Endodermal cell (in vitro differentiated cells): ENCODE measurements at regions not wholly inside any gene's neighbourhood (a gene's known extent, or its start where the extent isn't known, plus 50 kb on each side); places are given as distances from the start of the nearest gene placed in this dataset.
"Not testable (repeated sequence)": the region's sequence is repeated elsewhere in the genome, so short reads cannot be mapped to it uniquely, and the experiment has no call there.

Source experiments
- DNase-seq: peaks from one replicate; pipeline ENCODE4 v3.0.0-alpha.2; 2017
- H3K27ac ChIP-seq: 2 replicates; pipeline ENCODE4 v1.5.1; 2013; ENCODE audit warnings: mild to moderate bottlenecking, low read depth, low read length, moderate library complexity
- H3K27me3 ChIP-seq: 2 replicates; pipeline ENCODE4 v1.6.1; 2013; ENCODE audit warnings: mild to moderate bottlenecking, low read length, moderate library complexity; ENCODE audit not compliant: insufficient read depth, control insufficient read depth, poor library complexity, severe bottlenecking
- H3K36me3 ChIP-seq: 2 replicates; pipeline ENCODE4 v1.7.0; 2013; ENCODE audit warnings: mild to moderate bottlenecking, low read length, moderate library complexity; ENCODE audit not compliant: control insufficient read depth, insufficient read depth
- H3K4me1 ChIP-seq: one replicate; pipeline ENCODE4 v1.7.0; 2013; ENCODE audit warnings: low read length; ENCODE audit not compliant: control insufficient read depth, insufficient read depth
- H3K4me3 ChIP-seq: 2 replicates; pipeline ENCODE4 v1.5.1; 2013; ENCODE audit warnings: mild to moderate bottlenecking, low read length, moderate library complexity
- H3K9ac ChIP-seq: 2 replicates; pipeline ENCODE4 v1.6.1; 2013; ENCODE audit warnings: mild to moderate bottlenecking, low read length, moderate library complexity; ENCODE audit not compliant: poor library complexity, severe bottlenecking; ENCODE audit errors: extremely low read depth
- H3K9me3 ChIP-seq: 2 replicates; pipeline ENCODE4 v1.6.1; 2013; ENCODE audit warnings: mild to moderate bottlenecking, low read length, moderate library complexity; ENCODE audit not compliant: control insufficient read depth
- H3K27ac Mint-ChIP-seq: 2 replicates; pipeline ENCODE4 v1.8.0; 2020; ENCODE audit warnings: mixed read lengths
- H3K27me3 Mint-ChIP-seq: 2 replicates; pipeline ENCODE4 v1.8.0; 2021; ENCODE audit warnings: mild to moderate bottlenecking, mixed read lengths; ENCODE audit not compliant: insufficient read depth
- H3K36me3 Mint-ChIP-seq: 2 replicates; pipeline ENCODE4 v1.8.0; 2020; ENCODE audit warnings: low read depth, mixed read lengths
- H3K4me1 Mint-ChIP-seq: 2 replicates; pipeline ENCODE4 v1.8.0; 2020; ENCODE audit warnings: mixed read lengths
- H3K4me3 Mint-ChIP-seq: 2 replicates; pipeline ENCODE4 v1.8.0; 2020; ENCODE audit warnings: mild to moderate bottlenecking, moderate library complexity, mixed read lengths
- H3K9me3 Mint-ChIP-seq: 2 replicates; pipeline ENCODE4 v1.8.0; 2020; ENCODE audit warnings: mild to moderate bottlenecking, mixed read lengths
- CTCF ChIP-seq: fragments of 200-600 bp; sonication (generic); conservative IDR thresholded peaks from 2 replicates; pipeline ENCODE4 v1.5.0; 2021; ENCODE audit warnings: antibody characterized with exemption, mild to moderate bottlenecking
- WGBS, 2 experiments: methylation state at CpG; one replicate each; pipeline versions ENCODE4 v1.1.5 to v1.1.7; 2013; ENCODE audit warnings: missing lambda C conversion rate in 2 of 2, mixed read lengths in 1 of 2; ENCODE audit not compliant: insufficient coverage in 1 of 2, insufficient read length in 1 of 2; 5-methylcytosine and 5-hydroxymethylcytosine counted together

- Mint-ChIP-seq H3K36me3 (no peaks in the 10 kb centered on the region), H3K27me3 (no peaks in the 10 kb centered on the region), H3K4me3 (no peak overlapping the region), H3K4me1 (peaks cover 2% of the 10 kb centered on the region), H3K9me3 (peaks cover 2% of the 10 kb centered on the region), H3K27ac (no peak overlapping the region)
- H3K27ac ChIP-seq: no peak overlapping the region
- no peak overlapping the region for H3K9ac ChIP-seq
- no peak for DNase-seq
- H3K36me3 ChIP-seq: no peaks in the 10 kb centered on the region
- no peak overlapping the region for H3K4me3 ChIP-seq
- H3K27me3 ChIP-seq: no peaks in the 10 kb centered on the region
- no peaks in the 10 kb centered on the region for H3K4me1 ChIP-seq
- TF ChIP-seq CTCF: no peak
- H3K9me3 ChIP-seq: no peaks in the 10 kb centered on the region
Observed at GRCh38 chr6:115060581-115060980, 717.8 kb upstream of the HS3ST5 start.

- H3K4me1 Mint-ChIP-seq: peaks cover 13% of the 10 kb centered on the region
- no peak overlapping the region for H3K4me3 Mint-ChIP-seq
- H3K9ac ChIP-seq: no peak overlapping the region
Observed at GRCh38 chr6:115058414-115059211, 715.8 kb upstream of the HS3ST5 start.

GRCh38 chr6:115055579-115055978 lies 712.8 kb upstream of the HS3ST5 start:
- Histone ChIP-seq H3K9ac (no peak overlapping the region), H3K27me3 (no peaks in the 10 kb centered on the region), H3K4me1 (peaks cover 3% of the 10 kb centered on the region), H3K9me3 (no peaks in the 10 kb centered on the region), H3K36me3 (no peaks in the 10 kb centered on the region), H3K4me3 (no peak overlapping the region), H3K27ac (no peak overlapping the region)
- no peak for DNase-seq
- Mint-ChIP-seq H3K4me1 (peaks cover 18% of the 10 kb centered on the region), H3K27me3 (no peaks in the 10 kb centered on the region), H3K36me3 (no peaks in the 10 kb centered on the region), H3K4me3 (no peak overlapping the region), H3K9me3 (peaks cover 2% of the 10 kb centered on the region), H3K27ac (no peak overlapping the region)
- no peak for TF ChIP-seq CTCF

More at GRCh38 chr6:115058414-115059211, 715.8 kb upstream of the HS3ST5 start:
- Mint-ChIP-seq H3K27ac (no peak overlapping the region), H3K9me3 (peaks cover 2% of the 10 kb centered on the region), H3K27me3 (no peaks in the 10 kb centered on the region), H3K36me3 (no peaks in the 10 kb centered on the region)
- no peak for TF ChIP-seq CTCF
- WGBS, 2 experiments: 90 to 95% methylated on average over 2 to 3 of the region's 3 CpGs
- Histone ChIP-seq H3K4me1 (peaks cover 3% of the 10 kb centered on the region), H3K9me3 (no peaks in the 10 kb centered on the region), H3K36me3 (no peaks in the 10 kb centered on the region), H3K27ac (no peak overlapping the region), H3K27me3 (no peaks in the 10 kb centered on the region), H3K4me3 (no peak overlapping the region)
- DNase-seq: no peak

GRCh38 chr6:115054242-115054641 lies 711.4 kb upstream of the HS3ST5 start:
- not testable (repeated sequence) for H3K27me3 Mint-ChIP-seq, H3K9me3 Mint-ChIP-seq, H3K36me3 Mint-ChIP-seq, H3K4me1 ChIP-seq, H3K27ac ChIP-seq, H3K9me3 ChIP-seq, H3K27me3 ChIP-seq, H3K36me3 ChIP-seq, H3K4me3 Mint-ChIP-seq, DNase-seq
- Mint-ChIP-seq H3K27ac (peak overlapping the region; percentile 72), H3K4me1 (peaks cover 18% of the 10 kb centered on the region)
- H3K4me3 ChIP-seq: peak overlapping the region; percentile 61
- H3K9ac ChIP-seq: peak overlapping the region; percentile 42
- WGBS, 2 experiments: 55% methylated on average over 3 of the region's 3 CpGs; no CpG with 5 or more reads in 1 of the 2 experiments
